GM03348 (cell line): ENCODE measurements at regions not wholly inside any gene's neighbourhood (a gene's known extent, or its start where the extent isn't known, plus 50 kb on each side); places are given as distances from the start of the nearest gene placed in this dataset.
"Not testable (repeated sequence)": the region's sequence is repeated elsewhere in the genome, so short reads cannot be mapped to it uniquely, and the experiment has no call there.

Source experiments
- DNase-seq: peaks from one replicate; pipeline ENCODE4 v3.0.0; 2012; ENCODE audit warnings: low spot score

DNA sequence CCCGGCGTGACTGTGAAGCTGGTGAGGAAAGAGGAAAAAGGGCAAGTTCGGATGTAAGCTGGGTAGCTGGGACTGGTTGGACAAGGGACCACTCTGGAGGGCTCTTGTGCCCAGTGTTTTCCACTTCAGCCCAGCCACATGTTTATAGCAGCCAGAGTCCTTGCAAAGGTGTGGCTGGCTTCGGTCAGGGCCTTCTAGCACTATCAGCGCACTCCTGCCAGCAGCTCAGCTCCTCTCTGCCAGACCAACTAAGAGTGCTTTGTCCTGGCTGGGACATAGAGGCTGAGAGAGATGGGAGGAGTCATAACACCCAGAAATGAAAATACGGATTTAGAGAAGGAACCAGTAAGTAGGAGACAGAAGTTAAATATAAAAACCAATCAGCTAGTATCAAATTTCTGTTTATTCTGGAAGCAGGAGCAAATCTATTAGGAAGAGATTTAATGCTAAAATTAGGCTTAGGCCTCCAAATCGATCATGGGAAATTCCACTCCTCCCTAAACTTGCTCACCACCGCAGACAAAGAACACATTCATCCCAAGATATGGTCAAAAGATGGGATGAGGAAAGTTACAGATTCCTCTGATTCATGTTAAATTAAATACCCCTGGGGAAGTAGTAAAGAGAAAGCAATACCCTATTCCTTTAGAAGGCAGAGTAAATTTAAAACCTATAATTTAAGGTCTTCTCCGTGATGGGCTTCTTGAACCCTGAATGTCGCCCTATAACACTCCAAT, 135.0 kb downstream of the RALA start:
- DNase-seq: no peak

DNA sequence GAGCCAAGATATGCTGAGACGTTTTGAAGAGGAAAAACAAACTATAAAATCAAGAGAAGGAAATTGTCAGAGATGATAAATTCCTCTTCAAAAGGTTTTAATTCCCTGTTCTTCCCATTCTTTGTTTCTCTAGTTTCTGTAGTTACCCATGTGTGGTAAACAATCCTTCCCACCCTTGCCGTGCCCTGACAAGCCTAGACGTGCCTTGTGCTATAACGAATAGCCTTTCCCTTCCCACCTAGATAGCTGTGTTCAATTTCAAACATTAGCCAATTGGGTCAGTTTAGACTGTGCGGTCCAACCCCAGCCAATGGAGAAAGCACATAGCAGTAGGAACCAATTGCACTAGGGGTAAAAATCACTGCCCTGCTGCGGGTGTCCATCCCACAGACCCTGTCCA, 138.1 kb downstream of the RALA start:
- no peak for DNase-seq

DNA sequence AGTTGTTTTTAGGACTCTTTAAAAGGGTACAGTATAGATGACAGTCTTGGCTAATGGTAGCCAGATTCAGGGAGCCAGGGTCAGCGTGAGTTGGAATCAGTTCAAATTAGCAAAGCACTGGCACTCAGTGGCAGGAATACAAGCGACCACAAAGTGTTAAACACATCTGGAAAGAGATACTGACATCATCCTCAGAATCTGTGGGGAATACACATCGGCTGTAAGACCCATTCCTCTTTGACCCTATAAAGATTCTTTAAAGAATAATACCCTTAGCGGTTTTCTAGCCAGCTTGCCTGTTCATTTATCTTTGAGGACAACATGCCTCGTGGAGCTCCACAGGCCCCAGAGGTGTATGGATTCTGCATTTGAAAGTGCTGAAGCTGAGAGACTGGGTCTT, 139.1 kb downstream of the RALA start:
- not testable (repeated sequence) for DNase-seq

DNA sequence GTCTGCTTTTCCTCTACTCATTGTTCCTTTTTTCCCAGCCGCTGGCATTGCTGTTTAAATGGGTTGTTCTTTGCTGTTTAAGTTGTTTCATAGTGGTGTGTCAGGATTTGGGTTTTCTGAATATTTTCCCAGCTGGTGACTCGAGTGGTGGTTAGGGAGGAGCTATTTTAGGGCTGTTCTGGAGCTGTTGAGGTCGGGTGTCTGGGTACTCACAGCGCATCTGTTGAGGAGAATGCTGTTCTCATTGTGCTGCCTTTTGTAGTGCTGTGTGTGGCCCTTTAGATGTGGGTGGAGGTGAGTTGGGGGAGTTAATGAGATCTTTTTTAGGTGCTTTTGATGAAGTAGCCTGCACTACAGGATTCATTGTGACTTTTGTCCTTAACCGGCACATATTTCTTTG, 139.5 kb downstream of the RALA start:
- DNase-seq: not testable (repeated sequence)

DNA sequence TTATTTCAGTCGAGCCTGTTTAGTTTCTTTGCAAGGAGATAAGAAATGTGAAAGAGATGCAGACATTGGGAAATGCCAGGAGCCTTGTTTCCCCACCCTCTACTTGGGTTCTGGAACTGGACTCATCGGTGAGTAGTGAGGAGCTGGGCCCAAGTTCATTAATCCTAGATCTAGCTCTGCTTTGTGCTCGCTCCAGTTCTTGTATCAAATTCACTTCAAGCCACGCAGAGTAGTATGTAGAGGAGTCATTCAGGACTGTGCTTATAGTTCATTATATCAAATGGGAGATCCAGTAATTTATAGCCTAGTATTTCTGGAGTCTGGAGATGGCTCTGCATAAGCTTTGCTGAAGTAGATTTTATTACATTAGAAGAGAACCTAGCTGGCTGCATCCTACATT, 142.5 kb downstream of the RALA start:
- not testable (repeated sequence) for DNase-seq

DNA sequence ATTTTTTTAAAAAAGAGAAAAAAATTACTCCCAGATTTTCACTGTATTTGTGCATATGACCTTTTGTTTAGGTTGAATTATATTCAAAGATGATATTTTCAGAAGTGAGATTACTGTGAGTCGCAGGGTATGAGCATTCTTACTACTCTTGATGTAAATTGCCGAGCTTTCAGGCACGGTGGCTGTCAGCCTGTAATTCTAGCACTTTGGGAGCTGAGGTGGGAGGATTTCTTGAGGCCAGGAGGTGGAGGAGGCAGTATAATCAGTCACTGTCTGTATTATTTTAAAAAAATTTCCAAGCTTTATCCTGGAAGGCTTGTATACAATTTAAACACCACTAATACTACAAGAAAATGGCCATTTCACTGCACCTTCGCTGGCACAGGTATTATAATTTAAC, 145.1 kb downstream of the RALA start:
- not testable (repeated sequence) for DNase-seq

DNA sequence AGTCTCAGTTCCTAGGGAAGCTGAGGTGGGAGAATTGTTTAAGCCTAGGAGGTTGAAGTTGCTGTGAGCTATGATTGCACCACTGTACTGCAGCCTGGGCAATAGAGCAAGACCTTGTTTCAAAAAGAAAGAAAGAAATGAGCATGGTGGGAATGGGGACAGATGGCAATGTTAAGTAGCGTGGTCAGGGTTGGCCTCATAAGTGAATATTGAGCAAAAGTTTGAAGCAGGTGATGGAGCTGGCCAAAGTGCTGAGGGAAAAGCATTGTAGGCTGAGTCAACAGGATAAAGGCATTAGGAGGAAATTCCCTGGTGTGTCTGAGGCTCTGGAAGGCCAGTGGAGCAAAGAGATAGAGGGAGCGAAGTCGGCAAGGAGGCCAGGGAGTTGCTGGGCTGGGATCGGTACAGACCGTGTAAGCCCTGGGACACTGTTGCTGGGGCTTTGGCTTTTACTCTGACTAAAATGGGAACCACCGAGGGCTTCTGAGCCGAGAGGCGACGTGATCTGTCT, 151.0 kb downstream of the RALA start:
- not testable (repeated sequence) for DNase-seq

DNA sequence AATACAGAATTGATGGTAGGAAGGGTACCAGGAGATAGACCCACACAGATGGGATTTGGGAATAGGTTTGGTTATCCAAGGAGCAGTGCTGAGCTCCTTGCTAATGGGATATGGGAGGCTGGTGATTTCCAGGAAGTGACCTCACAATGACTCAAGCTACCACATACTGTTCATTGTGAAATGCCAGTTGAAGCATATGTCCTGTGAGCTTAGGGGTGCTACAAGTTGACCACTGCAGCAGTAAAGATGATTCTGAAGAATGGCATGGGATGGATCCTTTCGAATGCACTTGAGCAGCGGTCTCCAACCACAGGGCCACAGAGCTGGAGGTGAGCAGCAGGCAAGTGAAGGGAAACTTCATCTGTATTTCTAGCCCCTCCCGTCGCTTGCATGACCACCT, 158.2 kb downstream of the RALA start:
- not testable (repeated sequence) for DNase-seq

DNA sequence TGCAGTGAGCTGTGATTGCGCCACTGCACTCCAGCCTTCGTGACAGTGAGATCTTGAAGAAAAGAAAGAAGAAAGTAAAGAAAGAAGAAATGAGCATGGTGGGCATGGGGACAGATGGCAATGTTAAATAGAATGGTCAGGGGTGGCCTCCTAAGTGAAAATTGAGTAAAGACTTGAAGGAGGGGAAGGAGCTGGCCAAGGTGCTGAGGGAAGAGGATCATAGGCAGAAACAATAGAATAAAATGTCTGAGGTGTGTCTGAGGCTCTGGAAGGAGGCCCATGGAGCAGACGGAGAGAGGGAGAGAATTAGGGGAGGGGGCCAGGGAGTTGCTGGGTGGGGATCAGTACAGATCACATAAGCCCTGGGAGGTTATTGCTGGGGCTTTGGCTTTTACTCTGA, 163.1 kb downstream of the RALA start:
- DNase-seq: not testable (repeated sequence)

DNA sequence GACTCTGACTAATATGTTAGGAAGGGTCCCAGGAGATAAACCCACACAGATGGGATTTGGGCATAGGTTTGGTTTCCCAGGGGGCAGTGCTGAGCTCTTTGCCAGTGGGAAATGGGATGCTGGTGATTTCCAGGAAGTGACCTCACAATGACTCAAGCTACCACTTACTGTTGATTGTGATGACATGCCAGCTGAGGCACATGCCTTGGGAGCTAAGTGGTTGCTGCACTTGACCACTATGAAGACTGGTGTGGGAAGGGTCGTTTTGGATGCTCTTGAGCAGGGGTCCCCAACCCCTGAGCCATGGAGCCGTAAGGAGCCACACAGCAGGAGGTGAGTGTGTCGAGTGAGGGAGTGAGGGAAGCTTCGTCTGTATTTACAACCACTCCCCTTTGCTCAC, 159.0 kb upstream of the CDK13 start:
- DNase-seq: not testable (repeated sequence)

DNA sequence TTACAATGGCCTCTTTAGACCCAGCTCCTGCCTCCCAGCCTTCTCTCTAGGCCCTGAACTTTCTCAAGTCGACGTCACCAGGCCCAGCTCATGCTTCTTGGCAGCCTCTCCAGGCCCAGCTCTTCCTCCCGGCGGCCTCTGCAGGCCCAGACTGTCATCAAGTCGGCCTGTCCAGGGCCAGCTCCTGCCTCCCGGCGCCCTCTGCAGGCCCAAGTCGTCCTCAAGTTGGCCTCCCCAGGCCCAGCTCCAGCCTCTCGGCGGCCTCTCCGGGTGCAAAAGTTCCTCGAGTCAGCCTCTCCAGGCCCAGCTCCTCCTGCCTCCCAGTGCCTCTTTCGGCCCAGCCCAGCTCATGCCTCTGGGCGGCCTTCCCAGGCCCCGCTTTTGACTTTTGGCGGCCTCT, 158.1 kb upstream of the CDK13 start:
- DNase-seq: not testable (repeated sequence)

DNA sequence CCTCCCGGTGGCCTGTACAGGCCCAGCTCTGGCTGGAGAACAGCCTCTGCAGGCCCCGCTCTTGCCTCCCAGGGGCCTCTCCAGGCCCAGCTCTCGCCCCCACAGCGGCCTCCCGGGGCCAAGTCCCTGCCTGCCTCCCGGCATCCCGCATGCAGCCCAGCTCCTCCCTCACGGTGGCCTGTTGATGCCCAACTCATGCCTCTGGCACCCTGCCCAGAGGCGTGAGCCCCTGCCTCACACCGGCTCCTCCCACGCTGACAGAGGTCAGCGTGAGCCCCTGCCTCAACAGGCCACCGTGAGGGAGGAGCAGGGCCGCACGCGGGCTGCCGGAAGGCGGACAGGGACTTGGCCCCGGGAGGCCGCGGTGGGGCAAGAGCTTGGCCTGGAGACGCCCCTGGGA, 157.0 kb upstream of the CDK13 start:
- not testable (repeated sequence) for DNase-seq

DNA sequence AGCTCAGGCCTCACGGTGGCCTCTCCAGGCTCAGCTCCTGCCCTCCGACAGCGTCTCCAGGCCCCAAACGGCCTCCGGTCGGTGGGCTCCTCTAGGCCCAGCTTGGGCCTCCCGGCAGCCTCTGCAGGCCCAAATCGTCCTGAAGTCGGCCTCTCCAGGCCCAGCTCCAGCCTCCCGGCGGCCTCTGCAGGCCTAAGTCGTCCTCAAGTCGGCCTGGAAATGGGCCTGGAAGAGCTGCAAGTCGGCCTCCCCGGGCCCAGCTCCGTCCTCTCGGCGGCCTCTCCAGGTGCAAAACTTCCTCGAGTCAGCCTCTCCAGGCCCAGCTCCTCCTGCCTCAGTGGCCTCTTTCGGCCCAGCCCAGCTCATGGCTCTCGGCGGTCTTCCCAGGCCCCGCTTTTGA, 156.2 kb upstream of the CDK13 start:
- DNase-seq: not testable (repeated sequence)

DNA sequence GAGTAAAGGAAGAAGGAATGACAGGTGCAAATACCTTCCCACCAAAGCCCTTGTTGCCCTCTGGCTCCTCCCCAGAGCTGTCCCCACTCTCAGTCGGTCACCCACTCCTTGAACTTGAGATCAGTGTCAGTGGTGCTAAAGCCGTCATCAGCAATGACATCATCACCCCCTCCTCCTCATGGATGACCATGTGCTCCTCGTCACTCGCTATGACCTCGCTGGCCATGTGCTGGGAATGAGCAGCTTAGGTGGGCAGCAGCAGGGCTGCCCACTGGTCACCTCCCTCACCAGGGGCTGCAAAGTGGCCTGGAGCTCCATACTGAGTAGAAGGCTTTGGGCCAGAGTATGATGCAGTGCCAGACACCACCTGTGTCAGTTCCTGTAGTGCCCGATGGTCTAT, 153.1 kb upstream of the CDK13 start:
- not testable (repeated sequence) for DNase-seq

DNA sequence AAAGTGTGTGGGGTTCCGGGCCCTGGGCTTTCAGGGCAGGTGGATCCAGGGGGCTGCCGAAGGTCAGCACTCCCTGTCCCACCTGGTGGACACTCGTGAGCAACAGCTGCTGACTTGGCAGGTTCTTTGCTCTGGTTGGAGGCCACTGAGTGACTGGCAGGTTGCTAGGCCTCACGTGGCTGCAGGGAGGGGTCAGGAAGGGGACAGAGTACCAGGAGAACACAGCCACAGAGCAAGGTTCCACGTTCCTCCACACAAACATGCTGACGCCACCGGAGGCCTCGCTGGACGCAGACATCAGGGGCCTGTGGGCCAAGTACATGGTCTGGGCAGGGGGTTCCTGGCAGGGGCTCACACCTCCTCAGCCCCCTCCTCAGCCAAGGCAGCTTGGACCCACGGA, 152.0 kb upstream of the CDK13 start:
- DNase-seq: not testable (repeated sequence)

DNA sequence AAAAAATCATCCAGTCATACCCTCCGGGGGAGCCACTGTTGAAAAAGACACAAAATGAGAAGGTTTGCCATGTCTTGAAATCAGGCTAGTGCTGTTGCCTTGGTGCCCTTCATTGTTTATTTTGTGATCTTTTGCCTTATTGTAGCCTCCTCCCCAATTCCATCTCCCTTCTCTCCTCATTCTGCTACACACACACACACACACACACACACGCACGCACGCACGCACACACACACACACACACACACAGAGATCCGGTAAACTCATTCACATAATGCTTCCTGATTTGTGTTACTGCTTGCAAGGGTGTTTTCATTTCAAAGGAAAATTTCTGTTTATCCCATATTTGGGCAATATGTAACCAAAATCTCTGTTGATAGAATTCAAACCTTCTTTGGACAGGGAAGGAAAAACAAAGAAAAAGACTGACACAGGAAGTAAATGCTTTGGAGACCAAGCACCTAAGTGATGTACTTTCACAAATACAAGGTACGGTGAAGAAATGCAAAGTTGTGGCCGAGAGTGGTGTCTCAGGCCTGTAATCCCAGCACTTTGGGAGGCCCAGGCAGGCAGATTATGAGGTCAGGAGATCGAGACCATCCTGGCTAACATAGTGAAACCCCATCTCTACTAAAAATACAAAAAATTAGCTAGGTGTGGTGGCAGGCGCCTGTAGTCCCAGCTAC, 141.1 kb upstream of the CDK13 start:
- DNase-seq: no peak

DNA sequence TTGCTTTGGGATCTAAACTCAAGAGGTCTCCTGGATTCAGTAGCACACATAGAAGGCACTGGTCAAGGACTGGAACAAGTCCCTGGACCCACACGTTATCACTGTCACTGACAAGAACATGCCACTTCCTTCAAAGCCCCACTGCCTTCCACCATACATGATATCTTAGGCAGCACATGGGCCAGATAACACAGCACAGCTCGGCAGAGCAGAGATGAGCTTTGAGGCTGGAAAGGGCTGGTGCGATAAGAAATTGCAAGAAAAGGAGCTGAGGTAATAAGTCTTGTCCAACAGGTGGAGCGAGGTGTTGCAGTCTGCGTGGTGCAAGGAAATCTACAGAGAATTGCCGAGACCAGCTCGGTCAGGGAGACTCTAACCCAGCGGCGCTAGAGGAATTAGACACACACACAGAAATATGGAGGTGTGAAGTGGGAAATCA, 139.8 kb upstream of the CDK13 start:
- DNase-seq: no peak

DNA sequence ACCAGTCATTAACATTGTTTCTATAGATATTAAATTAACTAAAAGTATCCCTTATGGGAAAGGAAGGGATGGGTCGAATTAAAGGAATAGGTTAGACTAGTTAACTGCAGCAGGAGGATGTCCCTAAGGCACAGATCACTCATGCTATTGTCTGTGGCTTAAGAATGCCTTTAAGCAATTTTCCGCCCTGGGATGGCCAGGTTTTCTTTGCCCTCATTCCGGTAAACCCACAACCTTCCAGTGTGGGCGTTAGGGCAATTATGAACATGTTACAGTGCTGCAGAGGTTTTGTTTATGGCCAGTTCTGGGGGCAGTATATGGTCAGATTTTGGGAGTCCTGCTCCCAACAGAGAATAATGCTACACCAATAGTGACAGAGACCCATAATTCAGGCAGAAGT, 139.3 kb upstream of the CDK13 start:
- DNase-seq: no peak

DNA sequence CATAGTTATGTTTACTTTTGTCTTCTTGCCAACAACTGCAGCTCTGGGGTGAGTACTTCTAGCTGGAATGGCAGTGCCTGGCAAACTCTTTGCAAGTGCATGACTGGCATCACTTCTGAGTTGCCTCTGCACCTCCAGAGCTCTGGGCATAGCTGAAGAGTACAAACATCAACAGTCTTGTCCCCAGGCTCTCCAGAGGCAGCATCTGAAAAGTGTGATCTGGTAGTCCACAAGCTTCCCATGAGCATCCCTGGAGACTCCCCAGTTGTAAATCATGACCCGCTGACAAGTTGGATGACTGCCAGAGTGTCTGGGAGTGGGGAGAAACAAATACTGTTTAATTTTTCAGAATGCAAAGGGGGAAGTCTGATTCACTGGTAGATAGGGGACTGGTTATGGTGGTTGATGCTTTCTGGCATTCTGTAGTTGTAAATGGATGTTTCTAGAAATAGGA, 138.9 kb upstream of the CDK13 start:
- DNase-seq: peak; percentile 22

DNA sequence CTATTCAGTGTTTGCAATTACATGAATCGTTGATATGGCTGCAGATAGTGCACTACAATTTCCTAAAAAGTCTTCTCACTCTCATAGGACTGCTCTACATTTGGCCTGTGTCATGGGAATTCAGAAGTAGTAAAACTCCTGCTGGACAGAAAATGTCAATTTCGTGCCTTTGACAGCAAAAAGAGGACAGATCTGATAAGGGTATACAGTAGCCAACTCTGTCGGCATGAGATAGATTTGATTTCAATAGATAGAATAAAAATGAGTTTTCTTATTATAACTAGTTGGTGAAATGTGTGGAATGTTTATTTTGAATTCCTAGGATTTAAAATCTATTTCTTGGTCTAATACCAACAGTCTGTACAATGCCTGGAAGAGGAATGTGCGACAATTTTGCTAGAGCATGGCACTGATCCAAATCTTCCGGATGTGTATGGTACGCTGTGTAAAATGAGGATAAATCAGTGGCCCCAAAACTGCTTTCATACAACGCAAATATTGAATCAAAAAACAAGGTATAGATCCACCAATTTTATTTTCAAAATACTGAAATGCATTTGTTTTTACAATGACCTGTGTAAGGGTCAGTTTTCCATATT, 133.5 kb upstream of the CDK13 start:
- DNase-seq: no peak

DNA sequence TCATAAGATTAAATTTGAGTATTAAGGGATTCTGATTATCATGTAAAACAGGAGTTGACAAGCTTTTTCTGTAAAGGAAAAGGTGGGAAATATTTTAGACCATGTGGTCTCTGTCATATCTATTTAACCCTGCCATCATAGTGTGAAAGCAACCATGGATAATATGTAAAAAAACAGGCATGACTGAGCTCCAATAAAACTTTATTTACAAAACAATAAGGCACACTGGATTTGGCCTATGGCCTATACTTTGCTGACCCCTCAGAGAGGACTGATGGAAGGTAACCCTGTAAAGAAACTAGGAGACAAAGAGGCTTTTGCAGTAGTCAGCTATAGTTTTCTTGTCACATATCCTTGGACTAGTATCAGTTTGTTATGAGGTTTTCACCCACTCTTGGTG, 130.5 kb upstream of the CDK13 start:
- no peak for DNase-seq

DNA sequence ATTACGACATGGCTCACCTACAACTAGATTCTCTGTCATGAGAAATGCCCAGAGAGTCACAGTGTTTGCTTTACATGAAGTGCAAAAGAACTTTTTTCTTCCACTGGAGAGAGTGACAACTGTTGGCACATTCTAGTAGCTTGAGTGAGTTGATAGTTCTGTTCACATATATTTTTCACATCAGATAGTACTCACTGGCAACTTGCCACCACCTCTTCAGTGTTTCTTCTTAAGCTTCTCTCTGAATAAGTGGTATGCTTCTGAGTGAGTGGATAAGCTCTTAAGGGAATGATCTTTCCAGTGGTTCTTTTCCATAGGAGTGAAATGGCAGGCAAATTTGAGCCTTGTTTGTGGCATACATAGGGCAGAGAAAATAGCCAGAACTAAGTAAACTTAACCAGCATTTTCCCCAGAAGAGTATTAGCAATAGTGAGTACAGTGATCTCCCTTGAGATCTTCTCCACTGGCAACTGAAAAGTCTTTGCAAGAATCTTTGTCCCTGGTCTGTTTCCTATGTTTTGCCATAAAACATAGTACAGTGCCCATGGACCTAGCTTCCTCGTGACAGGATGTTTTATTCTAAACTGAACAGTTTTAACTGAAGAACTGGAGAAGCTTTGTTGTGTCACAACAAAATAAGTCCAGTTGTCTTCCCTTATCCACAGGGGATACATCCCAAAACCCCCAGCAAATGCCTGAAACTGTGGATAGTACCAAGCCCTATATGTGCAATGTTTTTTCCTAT, 125.4 kb upstream of the CDK13 start:
- no peak for DNase-seq
